WTC11 (cell line): ENCODE measurements at regions not wholly inside any gene's neighbourhood (a gene's known extent, or its start where the extent isn't known, plus 50 kb on each side); places are given as distances from the start of the nearest gene placed in this dataset.

Experiments
- ATAC-seq: fragments of 200-7000 bp; cut with Tn5 transposase; 2 replicates; pipeline ENCODE4 v1.10.0; 2021; ENCODE audit warnings: mild to moderate bottlenecking, moderate library complexity
- CTCF ChIA-PET: fragments of 300-600 bp; sonication (Branson Sonifier 250); formaldehyde crosslinking; loops from one replicate; lab custom pipeline; 2021; ENCODE audit warnings: antibody characterized with exemption; lab: Charles Lee
- POLR2A ChIA-PET: fragments of 350-600 bp; sonication (Branson Sonifier 250); formaldehyde crosslinking; loops from one replicate; lab custom pipeline; 2021; ENCODE audit warnings: antibody characterized with exemption; lab: Charles Lee
- DNase-seq: peaks from one replicate; pipeline ENCODE4 v3.0.0; 2021; ENCODE audit warnings: low spot score
- H3K27ac Mint-ChIP-seq: 2 replicates; pipeline ENCODE4 v1.8.0; 2021; ENCODE audit warnings: mixed read lengths
- H3K27me3 Mint-ChIP-seq: 2 replicates; pipeline ENCODE4 v1.8.0; 2021; ENCODE audit warnings: low read depth, mild to moderate bottlenecking, moderate library complexity, mixed read lengths
- H3K36me3 Mint-ChIP-seq: 2 replicates; pipeline ENCODE4 v1.8.0; 2021; ENCODE audit warnings: mixed read lengths
- H3K4me1 Mint-ChIP-seq: 2 replicates; pipeline ENCODE4 v1.8.0; 2022; ENCODE audit warnings: mixed read lengths
- H3K4me3 Mint-ChIP-seq: 2 replicates; pipeline ENCODE4 v1.8.0; 2021; ENCODE audit warnings: mild to moderate bottlenecking, moderate library complexity, mixed read lengths
- H3K9me3 Mint-ChIP-seq: 2 replicates; pipeline ENCODE4 v1.8.0; 2021; ENCODE audit warnings: mixed read lengths
- ARID4B ChIP-seq: sonication (generic); formaldehyde crosslinking; IDR thresholded peaks from 2 replicates; pipeline ENCODE4 v1.8.0; 2023; ENCODE audit warnings: missing genetic modification reagents, mild to moderate bottlenecking, borderline replicate concordance
- CREB1 ChIP-seq: sonication (generic); formaldehyde crosslinking; IDR thresholded peaks from 2 replicates; pipeline ENCODE4 v1.8.0; 2023; ENCODE audit warnings: mild to moderate bottlenecking, missing genetic modification reagents
- HMGA2 ChIP-seq: fragments of 250-450 bp; sonication (Bioruptor Pico); IDR thresholded peaks from 2 replicates; pipeline ENCODE4 v1.4.0; 2021; ENCODE audit warnings: mild to moderate bottlenecking, moderate library complexity
- KAT7 ChIP-seq: sonication (generic); formaldehyde crosslinking; IDR thresholded peaks from 2 replicates; pipeline ENCODE4 v1.8.1; 2023; ENCODE audit warnings: missing genetic modification reagents, mild to moderate bottlenecking, borderline replicate concordance
- PRDM15 ChIP-seq: sonication (generic); formaldehyde crosslinking; IDR thresholded peaks from 2 replicates; pipeline ENCODE4 v1.8.0; 2022; ENCODE audit warnings: missing genetic modification reagents
- SMAD3 ChIP-seq: sonication (generic); formaldehyde crosslinking; IDR thresholded peaks from 2 replicates; pipeline ENCODE4 v1.8.0; 2022; ENCODE audit warnings: missing genetic modification reagents, mild to moderate bottlenecking, borderline replicate concordance
- SP1 ChIP-seq: sonication (generic); formaldehyde crosslinking; conservative IDR thresholded peaks from 2 replicates; pipeline ENCODE4 v1.8.1; 2022; ENCODE audit warnings: missing genetic modification reagents
- STAT6 ChIP-seq: sonication (generic); formaldehyde crosslinking; conservative IDR thresholded peaks from 2 replicates; pipeline ENCODE4 v1.8.1; 2023; ENCODE audit warnings: mild to moderate bottlenecking, low read depth, missing genetic modification reagents, moderate library complexity
- TEAD4 ChIP-seq: sonication (generic); formaldehyde crosslinking; IDR thresholded peaks from 2 replicates; pipeline ENCODE4 v1.8.0; 2022; ENCODE audit warnings: mild to moderate bottlenecking, missing genetic modification reagents
- ZNF232 ChIP-seq: sonication (generic); formaldehyde crosslinking; IDR thresholded peaks from 2 replicates; pipeline ENCODE4 v1.8.0; 2022; ENCODE audit warnings: mild to moderate bottlenecking, missing genetic modification reagents
- ZNF263 ChIP-seq: sonication (generic); formaldehyde crosslinking; IDR thresholded peaks from 2 replicates; pipeline ENCODE4 v1.8.1; 2022; ENCODE audit warnings: low read depth, mild to moderate bottlenecking, moderate library complexity, missing genetic modification reagents
- ZNF416 ChIP-seq: fragments of 250-450 bp; sonication (Bioruptor Pico); IDR thresholded peaks from 2 replicates; pipeline ENCODE4 v1.9.0; 2021; ENCODE audit warnings: mild to moderate bottlenecking, inconsistent platforms
- TF ChIP-seq, protein P1 (sequence below): fragments of 250-450 bp; sonication (Bioruptor Pico); IDR thresholded peaks from 2 replicates; pipeline ENCODE4 v1.9.0; 2021; ENCODE audit warnings: mild to moderate bottlenecking, borderline replicate concordance

GRCh38 chr16:54432897-54433229, 146.3 kb upstream of the IRX3 start:
- no peak for ATAC-seq
- Mint-ChIP-seq H3K4me1 (peaks cover 13% of the 10 kb centered on the region), H3K36me3 (peaks cover 3% of the 10 kb centered on the region; the same call in 1 of the 2 replicates), H3K27me3 (peaks cover 32% of the 10 kb centered on the region), H3K9me3 (peaks cover 21% of the 10 kb centered on the region), H3K27ac (no peak overlapping the region)
- no peak for DNase-seq
- CTCF ChIA-PET, result no interaction called here
- TF ChIP-seq KAT7 (CRISPR knock-in tag), result no peak
- no peak for TF ChIP-seq STAT6 (CRISPR knock-in tag)
- TF ChIP-seq ARID4B, result no peak
- no peak for TF ChIP-seq SP1 (CRISPR knock-in tag)
- TF ChIP-seq ZNF416 (CRISPR knock-in tag), result no peak
- TF ChIP-seq PRDM15 (CRISPR knock-in tag), result no peak
- TF ChIP-seq ZNF263 (CRISPR knock-in tag), result no peak
- TF ChIP-seq TEAD4 (CRISPR knock-in tag), result no peak
- TF ChIP-seq ZNF232 (CRISPR knock-in tag), result no peak
- TF ChIP-seq HMGA2 (CRISPR knock-in tag), result no peak
- TF ChIP-seq CREB1 (CRISPR knock-in tag), result no peak
- TF ChIP-seq, protein P1, sequence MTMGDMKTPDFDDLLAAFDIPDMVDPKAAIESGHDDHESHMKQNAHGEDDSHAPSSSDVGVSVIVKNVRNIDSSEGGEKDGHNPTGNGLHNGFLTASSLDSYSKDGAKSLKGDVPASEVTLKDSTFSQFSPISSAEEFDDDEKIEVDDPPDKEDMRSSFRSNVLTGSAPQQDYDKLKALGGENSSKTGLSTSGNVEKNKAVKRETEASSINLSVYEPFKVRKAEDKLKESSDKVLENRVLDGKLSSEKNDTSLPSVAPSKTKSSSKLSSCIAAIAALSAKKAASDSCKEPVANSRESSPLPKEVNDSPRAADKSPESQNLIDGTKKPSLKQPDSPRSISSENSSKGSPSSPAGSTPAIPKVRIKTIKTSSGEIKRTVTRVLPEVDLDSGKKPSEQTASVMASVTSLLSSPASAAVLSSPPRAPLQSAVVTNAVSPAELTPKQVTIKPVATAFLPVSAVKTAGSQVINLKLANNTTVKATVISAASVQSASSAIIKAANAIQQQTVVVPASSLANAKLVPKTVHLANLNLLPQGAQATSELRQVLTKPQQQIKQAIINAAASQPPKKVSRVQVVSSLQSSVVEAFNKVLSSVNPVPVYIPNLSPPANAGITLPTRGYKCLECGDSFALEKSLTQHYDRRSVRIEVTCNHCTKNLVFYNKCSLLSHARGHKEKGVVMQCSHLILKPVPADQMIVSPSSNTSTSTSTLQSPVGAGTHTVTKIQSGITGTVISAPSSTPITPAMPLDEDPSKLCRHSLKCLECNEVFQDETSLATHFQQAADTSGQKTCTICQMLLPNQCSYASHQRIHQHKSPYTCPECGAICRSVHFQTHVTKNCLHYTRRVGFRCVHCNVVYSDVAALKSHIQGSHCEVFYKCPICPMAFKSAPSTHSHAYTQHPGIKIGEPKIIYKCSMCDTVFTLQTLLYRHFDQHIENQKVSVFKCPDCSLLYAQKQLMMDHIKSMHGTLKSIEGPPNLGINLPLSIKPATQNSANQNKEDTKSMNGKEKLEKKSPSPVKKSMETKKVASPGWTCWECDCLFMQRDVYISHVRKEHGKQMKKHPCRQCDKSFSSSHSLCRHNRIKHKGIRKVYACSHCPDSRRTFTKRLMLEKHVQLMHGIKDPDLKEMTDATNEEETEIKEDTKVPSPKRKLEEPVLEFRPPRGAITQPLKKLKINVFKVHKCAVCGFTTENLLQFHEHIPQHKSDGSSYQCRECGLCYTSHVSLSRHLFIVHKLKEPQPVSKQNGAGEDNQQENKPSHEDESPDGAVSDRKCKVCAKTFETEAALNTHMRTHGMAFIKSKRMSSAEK (CRISPR knock-in tag), result no peak
- TF ChIP-seq SMAD3 (CRISPR knock-in tag), result no peak
- TF ChIP-seq, all 79 proteins: peak for 0
- H3K4me3 Mint-ChIP-seq, result no peak overlapping the region
- POLR2A ChIA-PET, result no interaction called here
